Progenitor cell of endocrine pancreas (in vitro differentiated cells): ENCODE measurements at regions not wholly inside any gene's neighbourhood (a gene's known extent, or its start where the extent isn't known, plus 50 kb on each side); places are given as distances from the start of the nearest gene placed in this dataset.

ENCODE experiments used
- DNase-seq: peaks from one replicate; pipeline ENCODE4 v3.0.0; 2021; ENCODE audit warnings: low spot score; ENCODE audit not compliant: unreplicated experiment
- H3K27ac Mint-ChIP-seq: 2 replicates; pipeline ENCODE4 v1.8.0; 2021; ENCODE audit warnings: mild to moderate bottlenecking, moderate library complexity, mixed read lengths
- H3K27me3 Mint-ChIP-seq: 2 replicates; pipeline ENCODE4 v1.8.0; 2021; ENCODE audit warnings: mixed read lengths
- H3K36me3 Mint-ChIP-seq: 2 replicates; pipeline ENCODE4 v1.8.0; 2022; ENCODE audit warnings: mixed read lengths; ENCODE audit not compliant: insufficient read depth
- H3K4me1 Mint-ChIP-seq: 2 replicates; pipeline ENCODE4 v1.8.0; 2021; ENCODE audit warnings: low read depth, mixed read lengths
- H3K4me3 Mint-ChIP-seq: 2 replicates; pipeline ENCODE4 v1.8.0; 2021; ENCODE audit warnings: low read depth, mild to moderate bottlenecking, moderate library complexity, mixed read lengths
- H3K9me3 Mint-ChIP-seq: 2 replicates; pipeline ENCODE4 v1.8.0; 2021; ENCODE audit warnings: low read depth, mixed read lengths
- CTCF ChIP-seq: fragments of 200-600 bp; sonication (generic); IDR thresholded peaks from one replicate; pipeline ENCODE4 v1.5.0; 2021; ENCODE audit warnings: antibody characterized with exemption, mild to moderate bottlenecking; ENCODE audit not compliant: unreplicated experiment

GRCh38 chr7:159200421-159200820 is 55.8 kb upstream of the VIPR2 start:
- no peak overlapping the region for H3K4me3 Mint-ChIP-seq
- TF ChIP-seq CTCF: no peak
- H3K27me3 Mint-ChIP-seq: no peaks in the 10 kb centered on the region
- H3K27ac Mint-ChIP-seq: no peak overlapping the region
- no peaks in the 10 kb centered on the region for H3K36me3 Mint-ChIP-seq
- H3K9me3 Mint-ChIP-seq: peaks cover 18% of the 10 kb centered on the region
- no peak for DNase-seq
- H3K4me1 Mint-ChIP-seq: no peaks in the 10 kb centered on the region

- no peak for TF ChIP-seq CTCF
Measured at GRCh38 chr7:159198016-159198724, 53.5 kb upstream of the VIPR2 start.

GRCh38 chr7:159197066-159197975 is 52.7 kb upstream of the VIPR2 start:
- H3K27ac Mint-ChIP-seq: no peak overlapping the region
- peaks cover 15% of the 10 kb centered on the region for H3K9me3 Mint-ChIP-seq
- TF ChIP-seq CTCF: no peak
- H3K36me3 Mint-ChIP-seq: no peaks in the 10 kb centered on the region
- H3K27me3 Mint-ChIP-seq: no peaks in the 10 kb centered on the region
- no peak overlapping the region for H3K4me3 Mint-ChIP-seq
- no peaks in the 10 kb centered on the region for H3K4me1 Mint-ChIP-seq
- no peak for DNase-seq

More at GRCh38 chr7:159198016-159198724, 53.5 kb upstream of the VIPR2 start:
- H3K36me3 Mint-ChIP-seq: no peaks in the 10 kb centered on the region
- no peak overlapping the region for H3K27ac Mint-ChIP-seq
- H3K27me3 Mint-ChIP-seq: no peaks in the 10 kb centered on the region
- H3K4me3 Mint-ChIP-seq: no peak overlapping the region
- peaks cover 15% of the 10 kb centered on the region for H3K9me3 Mint-ChIP-seq
- H3K4me1 Mint-ChIP-seq: no peaks in the 10 kb centered on the region
- no peak for DNase-seq

GRCh38 chr7:159196584-159196983 is 51.9 kb upstream of the VIPR2 start:
- no peak for TF ChIP-seq CTCF
- no peaks in the 10 kb centered on the region for H3K36me3 Mint-ChIP-seq

GRCh38 chr7:159195946-159196345 is 51.3 kb upstream of the VIPR2 start:
- Mint-ChIP-seq H3K9me3 (peaks cover 17% of the 10 kb centered on the region), H3K4me1 (no peaks in the 10 kb centered on the region), H3K27ac (no peak overlapping the region), H3K4me3 (no peak overlapping the region), H3K36me3 (no peaks in the 10 kb centered on the region), H3K27me3 (no peaks in the 10 kb centered on the region)
- TF ChIP-seq CTCF: no peak
- no peak for DNase-seq

More at GRCh38 chr7:159196584-159196983, 51.9 kb upstream of the VIPR2 start:
- no peak for DNase-seq
- no peak overlapping the region for H3K27ac Mint-ChIP-seq
- H3K27me3 Mint-ChIP-seq: no peaks in the 10 kb centered on the region
- peaks cover 13% of the 10 kb centered on the region for H3K9me3 Mint-ChIP-seq
- H3K4me1 Mint-ChIP-seq: no peaks in the 10 kb centered on the region
- H3K4me3 Mint-ChIP-seq: no peak overlapping the region
